ENCODE measurements at regions not wholly inside any gene's neighbourhood (a gene's known extent, or its start where the extent isn't known, plus 50 kb on each side); places are given as distances from the start of the nearest gene placed in this dataset.

DNA sequence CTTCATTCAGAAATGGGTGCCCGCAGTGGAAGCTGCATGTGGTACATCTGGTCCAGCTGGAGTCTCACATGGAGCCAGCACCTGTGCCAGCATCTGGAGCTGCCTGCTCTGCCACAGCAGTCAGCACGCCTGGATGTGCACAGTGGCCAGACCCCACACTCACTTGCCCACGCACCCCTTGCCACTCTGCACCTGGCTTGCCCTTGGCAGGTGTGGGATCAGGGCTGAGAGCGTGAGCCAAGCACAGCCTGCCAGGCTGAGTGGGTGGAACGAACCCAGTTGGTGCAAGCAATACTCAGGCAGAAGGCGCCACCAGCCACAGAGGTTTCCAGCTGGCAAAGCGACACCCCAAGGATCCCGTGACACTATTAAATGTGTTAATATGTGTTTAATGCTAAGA, 95.5 kb upstream of the AMOTL1 start:
- TF ChIP-seq, protein P1, sequence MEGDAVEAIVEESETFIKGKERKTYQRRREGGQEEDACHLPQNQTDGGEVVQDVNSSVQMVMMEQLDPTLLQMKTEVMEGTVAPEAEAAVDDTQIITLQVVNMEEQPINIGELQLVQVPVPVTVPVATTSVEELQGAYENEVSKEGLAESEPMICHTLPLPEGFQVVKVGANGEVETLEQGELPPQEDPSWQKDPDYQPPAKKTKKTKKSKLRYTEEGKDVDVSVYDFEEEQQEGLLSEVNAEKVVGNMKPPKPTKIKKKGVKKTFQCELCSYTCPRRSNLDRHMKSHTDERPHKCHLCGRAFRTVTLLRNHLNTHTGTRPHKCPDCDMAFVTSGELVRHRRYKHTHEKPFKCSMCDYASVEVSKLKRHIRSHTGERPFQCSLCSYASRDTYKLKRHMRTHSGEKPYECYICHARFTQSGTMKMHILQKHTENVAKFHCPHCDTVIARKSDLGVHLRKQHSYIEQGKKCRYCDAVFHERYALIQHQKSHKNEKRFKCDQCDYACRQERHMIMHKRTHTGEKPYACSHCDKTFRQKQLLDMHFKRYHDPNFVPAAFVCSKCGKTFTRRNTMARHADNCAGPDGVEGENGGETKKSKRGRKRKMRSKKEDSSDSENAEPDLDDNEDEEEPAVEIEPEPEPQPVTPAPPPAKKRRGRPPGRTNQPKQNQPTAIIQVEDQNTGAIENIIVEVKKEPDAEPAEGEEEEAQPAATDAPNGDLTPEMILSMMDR (IDR thresholded peaks at IDR 0.05), result no peak
- TF ChIP-seq POLR2A (IDR thresholded peaks at IDR 0.05), result no peak
